Left lung (tissue), 4 donors: ENCODE measurements at regions not wholly inside any gene's neighbourhood (a gene's known extent, or its start where the extent isn't known, plus 50 kb on each side); places are given as distances from the start of the nearest gene placed in this dataset.
"Not testable (repeated sequence)": the region's sequence is repeated elsewhere in the genome, so short reads cannot be mapped to it uniquely, and the experiment has no call there.

ENCODE experiments used
- ATAC-seq: fragments of 200-7000 bp; cut with Tn5 transposase; one replicate; pipeline ENCODE4 v1.9.1; 2020; ENCODE audit warnings: moderate library complexity
- DNase-seq, 4 donors: peaks; one replicate each; pipeline ENCODE4 v3.0.0-alpha.2; 2013 to 2020
- H3K27ac ChIP-seq, 2 donors: fragments of 200-600 bp; sonication (generic) in 1 of 2; one replicate each; pipeline versions ENCODE4 v1.5.0 to v1.8.0; 2020 to 2021
- H3K27me3 ChIP-seq, 2 donors: fragments of 200-600 bp; sonication (generic) in 1 of 2; one replicate each; pipeline versions ENCODE4 v1.5.0 to v1.8.0; 2020 to 2021
- H3K36me3 ChIP-seq, 2 donors: fragments of 200-600 bp; sonication (generic) in 1 of 2; one replicate each; pipeline versions ENCODE4 v1.5.0 to v1.8.0; 2020 to 2021
- H3K4me1 ChIP-seq, 2 donors: fragments of 200-600 bp; one replicate each; pipeline ENCODE4 v1.8.0; 2021
- H3K4me3 ChIP-seq, 2 donors: fragments of 200-600 bp; sonication (generic) in 1 of 2; one replicate each; pipeline versions ENCODE4 v1.5.0 to v1.8.0; 2020 to 2021; ENCODE audit warnings: mild to moderate bottlenecking in 1 of 2
- H3K9me3 ChIP-seq, 2 donors: fragments of 200-600 bp; sonication (generic) in 1 of 2; one replicate each; pipeline versions ENCODE4 v1.5.0 to v1.8.0; 2020 to 2021
- intact Hi-C, 2 donors: fragments of 100-400 bp; cut with DNase I; formaldehyde crosslinking; loops; one replicate each; pipeline versions ENCODE4 v1.11.2 to v1.14.2; 2022
- TF ChIP-seq, protein P1 (sequence below), 2 donors: fragments of 200-600 bp; sonication (generic) in 1 of 2; IDR thresholded peaks; one replicate each; pipeline versions ENCODE4 v1.5.0 to v1.8.0; 2021; ENCODE audit warnings: antibody characterized with exemption in 2 of 2
- donor health status: DM: no; HTN: yes; CAD: no.
- donor health status: DM: no; HTN: no; CAD: no.

GRCh38 chr7:153772966-153773365, 279.2 kb upstream of the DPP6 start:
- TF ChIP-seq, protein P1, sequence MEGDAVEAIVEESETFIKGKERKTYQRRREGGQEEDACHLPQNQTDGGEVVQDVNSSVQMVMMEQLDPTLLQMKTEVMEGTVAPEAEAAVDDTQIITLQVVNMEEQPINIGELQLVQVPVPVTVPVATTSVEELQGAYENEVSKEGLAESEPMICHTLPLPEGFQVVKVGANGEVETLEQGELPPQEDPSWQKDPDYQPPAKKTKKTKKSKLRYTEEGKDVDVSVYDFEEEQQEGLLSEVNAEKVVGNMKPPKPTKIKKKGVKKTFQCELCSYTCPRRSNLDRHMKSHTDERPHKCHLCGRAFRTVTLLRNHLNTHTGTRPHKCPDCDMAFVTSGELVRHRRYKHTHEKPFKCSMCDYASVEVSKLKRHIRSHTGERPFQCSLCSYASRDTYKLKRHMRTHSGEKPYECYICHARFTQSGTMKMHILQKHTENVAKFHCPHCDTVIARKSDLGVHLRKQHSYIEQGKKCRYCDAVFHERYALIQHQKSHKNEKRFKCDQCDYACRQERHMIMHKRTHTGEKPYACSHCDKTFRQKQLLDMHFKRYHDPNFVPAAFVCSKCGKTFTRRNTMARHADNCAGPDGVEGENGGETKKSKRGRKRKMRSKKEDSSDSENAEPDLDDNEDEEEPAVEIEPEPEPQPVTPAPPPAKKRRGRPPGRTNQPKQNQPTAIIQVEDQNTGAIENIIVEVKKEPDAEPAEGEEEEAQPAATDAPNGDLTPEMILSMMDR (IDR thresholded peaks at IDR 0.05): no peak
- ATAC-seq (no peak), DNase-seq (no peak)
- Histone ChIP-seq H3K4me1 (no peaks in the 10 kb centered on the region), H3K4me3 (no peak overlapping the region), H3K9me3 (no peaks in the 10 kb centered on the region), H3K27me3 (no peaks in the 10 kb centered on the region), H3K36me3 (no peaks in the 10 kb centered on the region), H3K27ac (no peak overlapping the region)
- intact Hi-C loops: no loop called here

- DNase-seq, intact Hi-C loops, H3K4me3 ChIP-seq, H3K27ac ChIP-seq, H3K4me1 ChIP-seq, H3K27me3 ChIP-seq, H3K36me3 ChIP-seq, H3K9me3 ChIP-seq, ATAC-seq: not testable (repeated sequence)
Measured at GRCh38 chr7:153776940-153777339, 275.3 kb upstream of the DPP6 start.

DNA sequence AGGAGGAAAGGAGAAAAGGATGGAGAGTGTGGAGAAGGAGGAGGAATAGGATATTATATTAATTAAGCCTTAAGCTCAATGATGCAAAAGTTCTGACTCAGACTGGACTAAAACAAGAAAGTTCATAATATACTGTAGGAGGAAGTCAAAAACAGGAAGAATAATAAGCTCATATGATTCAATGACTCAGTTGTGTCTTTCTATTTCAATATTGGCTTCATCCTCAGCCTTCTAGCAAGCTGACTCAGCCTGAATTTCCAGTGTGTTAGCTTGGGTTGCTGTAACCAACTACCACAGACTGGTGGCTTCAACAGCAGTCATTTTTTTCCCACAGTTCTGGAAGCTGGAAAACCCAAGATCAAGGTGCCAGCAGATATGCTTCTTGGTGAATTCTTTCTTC, 254.8 kb upstream of the DPP6 start:
- ATAC-seq, H3K4me3 ChIP-seq, H3K9me3 ChIP-seq, DNase-seq, H3K4me1 ChIP-seq, H3K27ac ChIP-seq, H3K27me3 ChIP-seq, intact Hi-C loops, H3K36me3 ChIP-seq: not testable (repeated sequence)

GRCh38 chr7:153808117-153808516, 244.1 kb upstream of the DPP6 start:
- Histone ChIP-seq H3K4me3 (no peak overlapping the region), H3K27ac (no peak overlapping the region), H3K36me3 (no peaks in the 10 kb centered on the region), H3K9me3 (no peaks in the 10 kb centered on the region), H3K27me3 (no peaks in the 10 kb centered on the region), H3K4me1 (no peaks in the 10 kb centered on the region)
- no peak for DNase-seq
- TF ChIP-seq, protein P1 (IDR thresholded peaks at IDR 0.05): no peak
- no peak for ATAC-seq
- intact Hi-C loops: no loop called here

- Histone ChIP-seq H3K27ac (no peak overlapping the region), H3K27me3 (no peaks in the 10 kb centered on the region), H3K36me3 (no peaks in the 10 kb centered on the region), H3K4me1 (no peaks in the 10 kb centered on the region), H3K9me3 (peaks cover 0 to 2% of the 10 kb centered on the region in 2 donors), H3K4me3 (no peak overlapping the region)
- TF ChIP-seq, protein P1 (IDR thresholded peaks at IDR 0.05): no peak
- ATAC-seq (peak; percentile 45), DNase-seq (no peak)
- intact Hi-C loops: no loop called here
Measured at GRCh38 chr7:153829525-153829924, 222.7 kb upstream of the DPP6 start.

- H3K4me1 ChIP-seq: no peaks in the 10 kb centered on the region
- no peaks in the 10 kb centered on the region for H3K36me3 ChIP-seq
- intact Hi-C loops: no loop called here
- no peaks in the 10 kb centered on the region for H3K27me3 ChIP-seq
- ATAC-seq (no peak), DNase-seq (no peak)
- TF ChIP-seq, protein P1 (IDR thresholded peaks at IDR 0.05): no peak
- H3K4me3 ChIP-seq: no peak overlapping the region
- H3K27ac ChIP-seq: no peak overlapping the region
- peaks cover 0 to 2% of the 10 kb centered on the region in 2 donors for H3K9me3 ChIP-seq
Measured at GRCh38 chr7:153832160-153832559, 220.0 kb upstream of the DPP6 start.
